ENCODE measurements at regions not wholly inside any gene's neighbourhood (a gene's known extent, or its start where the extent isn't known, plus 50 kb on each side); places are given as distances from the start of the nearest gene placed in this dataset.

DNA sequence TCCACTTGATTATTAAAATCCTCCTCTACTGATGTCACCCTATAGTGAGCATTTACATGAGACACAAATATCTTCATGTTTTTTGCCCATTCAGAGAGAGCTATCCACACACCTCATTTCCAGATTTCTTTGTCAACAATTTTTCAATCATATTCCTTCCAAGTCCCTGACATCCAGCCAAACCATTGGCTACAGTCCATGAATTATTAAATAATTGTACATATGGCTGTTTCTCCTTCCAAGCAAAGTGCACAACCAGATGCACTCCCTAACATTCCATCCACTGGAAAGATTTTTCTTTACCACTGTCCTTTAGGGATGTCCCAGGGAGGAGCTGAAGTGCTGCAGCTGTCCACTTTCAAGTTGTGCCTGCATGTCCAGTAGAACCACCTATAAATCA is 328.0 kb upstream of the MDFIC2 start:
- H3K27ac ChIP-seq: no peak overlapping the region
- H3K4me3 ChIP-seq: no peak overlapping the region
- no peak for DNase-seq (ENCODE audit: low spot score in 2 of 2)
- TF ChIP-seq, protein P1, sequence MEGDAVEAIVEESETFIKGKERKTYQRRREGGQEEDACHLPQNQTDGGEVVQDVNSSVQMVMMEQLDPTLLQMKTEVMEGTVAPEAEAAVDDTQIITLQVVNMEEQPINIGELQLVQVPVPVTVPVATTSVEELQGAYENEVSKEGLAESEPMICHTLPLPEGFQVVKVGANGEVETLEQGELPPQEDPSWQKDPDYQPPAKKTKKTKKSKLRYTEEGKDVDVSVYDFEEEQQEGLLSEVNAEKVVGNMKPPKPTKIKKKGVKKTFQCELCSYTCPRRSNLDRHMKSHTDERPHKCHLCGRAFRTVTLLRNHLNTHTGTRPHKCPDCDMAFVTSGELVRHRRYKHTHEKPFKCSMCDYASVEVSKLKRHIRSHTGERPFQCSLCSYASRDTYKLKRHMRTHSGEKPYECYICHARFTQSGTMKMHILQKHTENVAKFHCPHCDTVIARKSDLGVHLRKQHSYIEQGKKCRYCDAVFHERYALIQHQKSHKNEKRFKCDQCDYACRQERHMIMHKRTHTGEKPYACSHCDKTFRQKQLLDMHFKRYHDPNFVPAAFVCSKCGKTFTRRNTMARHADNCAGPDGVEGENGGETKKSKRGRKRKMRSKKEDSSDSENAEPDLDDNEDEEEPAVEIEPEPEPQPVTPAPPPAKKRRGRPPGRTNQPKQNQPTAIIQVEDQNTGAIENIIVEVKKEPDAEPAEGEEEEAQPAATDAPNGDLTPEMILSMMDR (IDR thresholded peaks at IDR 0.05): no peak
- TF ChIP-seq POLR2AphosphoS5 (IDR thresholded peaks at IDR 0.05) (no peak), POLR2A (IDR thresholded peaks at IDR 0.05) (no peak)
- H3K36me3 ChIP-seq: no peaks in the 10 kb centered on the region
- intact Hi-C loops (cut with DNase I; ENCODE audit: low total_unique reads): no loop called here
- no peaks in the 10 kb centered on the region for H3K4me1 ChIP-seq
- peaks cover 0 to 7% of the 10 kb centered on the region in 2 donors for H3K9me3 ChIP-seq
- no peaks in the 10 kb centered on the region for H3K27me3 ChIP-seq

- DNase-seq (ENCODE audit: low spot score in 2 of 2): no peak
- no peak overlapping the region for H3K27ac ChIP-seq
- TF ChIP-seq, protein P1 (IDR thresholded peaks at IDR 0.05): no peak
- H3K4me1 ChIP-seq: no peaks in the 10 kb centered on the region
- H3K4me3 ChIP-seq: no peak overlapping the region
- no peaks in the 10 kb centered on the region for H3K27me3 ChIP-seq
- H3K9me3 ChIP-seq: peaks cover 0 to 7% of the 10 kb centered on the region in 2 donors
- no peaks in the 10 kb centered on the region for H3K36me3 ChIP-seq
- intact Hi-C loops (cut with DNase I; ENCODE audit: low total_unique reads): no loop called here
These were observed 322.9 kb upstream of the MDFIC2 start for GRCh38 chr3:70635301-70635700.

- TF ChIP-seq POLR2A (IDR thresholded peaks at IDR 0.05): no peak
- TF ChIP-seq, protein P1 (IDR thresholded peaks at IDR 0.05): no peak
- TF ChIP-seq POLR2AphosphoS5 (IDR thresholded peaks at IDR 0.05): no peak
- Histone ChIP-seq H3K9me3 (no peaks in the 10 kb centered on the region), H3K27me3 (no peaks in the 10 kb centered on the region), H3K4me1 (no peaks in the 10 kb centered on the region), H3K4me3 (no peak overlapping the region), H3K27ac (no peak overlapping the region), H3K36me3 (no peaks in the 10 kb centered on the region)
- no peak for DNase-seq (ENCODE audit: low spot score in 2 of 2)
- intact Hi-C loops (cut with DNase I; ENCODE audit: low total_unique reads): no loop called here
These were observed 319.4 kb upstream of the MDFIC2 start for GRCh38 chr3:70631716-70632307.

DNA sequence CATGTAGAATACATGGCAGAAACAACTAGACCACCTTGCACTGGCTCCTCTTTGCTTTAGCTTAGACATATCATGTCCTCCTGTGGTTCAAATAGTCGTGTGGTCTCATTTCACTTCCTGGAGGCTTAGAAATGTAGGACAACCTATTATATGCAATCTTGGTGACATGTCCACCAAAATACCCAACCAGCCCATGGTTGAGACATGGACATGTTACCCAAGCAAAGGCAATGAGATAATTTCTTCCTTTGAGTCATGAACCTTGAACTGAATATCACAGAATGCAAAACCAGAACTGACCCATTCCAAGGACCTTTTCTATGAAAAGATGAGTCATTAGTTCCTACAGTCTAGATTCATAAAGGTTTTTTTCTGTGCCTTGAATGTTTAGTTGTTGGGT is 309.0 kb upstream of the MDFIC2 start:
- Histone ChIP-seq H3K4me1 (no peaks in the 10 kb centered on the region), H3K4me3 (no peak overlapping the region), H3K9me3 (no peaks in the 10 kb centered on the region), H3K36me3 (no peaks in the 10 kb centered on the region), H3K27ac (no peak overlapping the region), H3K27me3 (no peaks in the 10 kb centered on the region)
- intact Hi-C loops (cut with DNase I; ENCODE audit: low total_unique reads): no loop called here
- no peak for DNase-seq (ENCODE audit: low spot score in 2 of 2)
- no peak for TF ChIP-seq POLR2AphosphoS5 (IDR thresholded peaks at IDR 0.05)
- no peak for TF ChIP-seq POLR2A (IDR thresholded peaks at IDR 0.05)

- no peak for TF ChIP-seq POLR2AphosphoS5 (IDR thresholded peaks at IDR 0.05)
- TF ChIP-seq, protein P1 (IDR thresholded peaks at IDR 0.05): no peak
- no peak for TF ChIP-seq POLR2A (IDR thresholded peaks at IDR 0.05)
- H3K9me3 ChIP-seq: no peaks in the 10 kb centered on the region
- no peaks in the 10 kb centered on the region for H3K27me3 ChIP-seq
- DNase-seq (ENCODE audit: low spot score in 2 of 2): no peak
- no peaks in the 10 kb centered on the region for H3K4me1 ChIP-seq
- intact Hi-C loops (cut with DNase I; ENCODE audit: low total_unique reads): no loop called here
- no peaks in the 10 kb centered on the region for H3K36me3 ChIP-seq
- H3K27ac ChIP-seq: no peak overlapping the region
- no peak overlapping the region for H3K4me3 ChIP-seq
These were observed 308.5 kb upstream of the MDFIC2 start for GRCh38 chr3:70620956-70621355.

DNA sequence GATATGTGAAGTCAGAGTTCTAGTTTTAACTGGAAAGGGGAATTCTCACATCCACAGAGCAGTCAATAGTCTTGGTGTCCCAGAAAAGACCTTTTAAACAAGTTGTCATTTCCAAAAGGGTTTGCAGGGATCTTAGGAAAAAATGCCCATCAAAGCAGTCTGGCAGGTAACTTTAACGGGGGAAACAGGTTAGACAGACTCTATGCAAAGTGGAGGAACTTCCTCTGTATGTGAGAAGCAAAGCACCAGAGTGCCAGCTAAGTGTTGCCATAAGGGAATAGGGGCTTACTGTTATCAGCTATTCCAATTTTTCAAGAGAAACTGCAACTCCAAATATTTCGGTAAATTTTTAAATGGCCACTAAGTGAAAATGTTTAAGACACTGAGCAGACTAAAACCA is 307.9 kb upstream of the MDFIC2 start:
- H3K4me1 ChIP-seq: no peaks in the 10 kb centered on the region
- H3K4me3 ChIP-seq: no peak overlapping the region
- H3K36me3 ChIP-seq: no peaks in the 10 kb centered on the region
- H3K9me3 ChIP-seq: no peaks in the 10 kb centered on the region
- TF ChIP-seq POLR2A (IDR thresholded peaks at IDR 0.05) (no peak), POLR2AphosphoS5 (IDR thresholded peaks at IDR 0.05) (no peak)
- TF ChIP-seq, protein P1 (IDR thresholded peaks at IDR 0.05): no peak
- H3K27ac ChIP-seq: no peak overlapping the region
- intact Hi-C loops (cut with DNase I; ENCODE audit: low total_unique reads): no loop called here
- H3K27me3 ChIP-seq: no peaks in the 10 kb centered on the region
- no peak for DNase-seq (ENCODE audit: low spot score in 2 of 2)
